ENCODE measurements at regions not wholly inside any gene's neighbourhood (a gene's known extent, or its start where the extent isn't known, plus 50 kb on each side); places are given as distances from the start of the nearest gene placed in this dataset.

DNA sequence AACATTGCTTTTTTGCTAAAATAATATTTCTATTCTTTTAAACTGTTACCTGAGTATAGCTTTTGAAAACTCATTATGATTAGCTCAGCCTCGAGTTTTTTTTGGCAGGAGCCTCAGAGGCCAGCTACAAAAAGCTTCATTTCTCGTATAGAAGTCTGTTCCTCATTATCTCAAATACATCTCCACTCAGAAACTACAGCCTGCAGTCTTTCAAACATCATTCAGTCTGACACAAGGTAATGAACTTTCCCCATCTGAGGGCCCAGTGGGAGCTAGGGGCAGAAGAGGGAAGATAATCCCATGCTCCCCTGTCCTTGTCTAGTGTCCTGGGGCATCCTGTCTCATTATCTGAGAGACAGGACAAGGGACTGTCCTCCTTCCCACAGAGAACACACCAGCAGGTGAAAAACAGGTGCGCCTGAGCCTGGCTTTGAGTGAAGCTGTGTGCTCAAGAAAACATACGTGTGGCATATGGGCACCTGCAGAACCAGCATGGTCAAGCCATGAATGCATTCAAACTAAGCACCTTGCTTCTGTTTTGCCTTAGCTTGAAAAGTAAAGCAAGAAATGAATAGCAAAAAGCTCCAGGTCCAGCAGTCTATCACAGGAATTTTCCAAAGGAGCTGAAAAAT lies 247.5 kb downstream of the MREG start:
- no peak for DNase-seq

DNA sequence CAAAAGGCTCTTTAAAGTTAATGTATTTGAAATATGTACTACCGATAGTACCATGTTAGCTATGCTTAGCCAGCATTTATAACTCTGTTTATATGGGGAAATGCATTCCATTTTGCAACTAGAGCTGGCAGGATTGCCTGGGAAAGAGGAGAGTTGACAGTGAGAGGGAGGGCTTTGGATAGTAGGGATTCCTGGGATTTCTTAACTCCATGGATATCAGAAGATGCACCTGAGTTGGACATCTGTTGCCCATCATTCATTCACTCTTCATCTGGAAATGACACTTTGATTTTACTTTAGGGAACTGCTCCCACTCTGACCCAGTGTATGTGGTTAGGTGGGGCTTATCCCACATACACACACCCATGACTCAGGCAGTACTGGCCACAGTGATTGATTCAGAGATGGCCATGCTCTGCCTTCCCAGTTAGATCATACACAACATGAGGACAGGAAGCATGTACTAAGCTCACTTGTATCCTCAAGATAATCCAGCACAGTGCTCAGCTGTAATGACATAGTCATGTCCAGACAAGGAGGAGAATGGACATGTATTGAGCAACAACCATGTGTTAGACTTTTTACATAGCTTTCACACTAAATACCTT lies 248.8 kb downstream of the MREG start:
- DNase-seq, result no peak

DNA sequence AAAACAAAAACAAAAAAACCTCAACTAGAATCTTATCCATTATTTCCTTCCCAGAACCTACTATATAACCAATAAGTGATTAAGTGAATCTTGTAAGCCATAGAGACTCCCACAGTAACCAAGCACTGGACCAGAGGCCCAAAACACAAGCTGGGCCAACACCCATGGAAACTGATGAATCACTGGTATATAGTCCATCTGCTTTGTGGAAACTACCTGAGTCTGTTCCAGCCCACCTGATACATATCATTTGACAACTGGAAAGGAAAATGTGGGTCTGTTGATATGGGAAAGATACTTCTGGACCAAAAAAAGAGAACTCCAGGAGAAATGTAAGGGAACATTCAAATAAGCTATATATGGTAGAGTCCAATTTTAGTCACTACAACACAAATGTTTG lies 252.8 kb downstream of the MREG start:
- DNase-seq, result no peak

DNA sequence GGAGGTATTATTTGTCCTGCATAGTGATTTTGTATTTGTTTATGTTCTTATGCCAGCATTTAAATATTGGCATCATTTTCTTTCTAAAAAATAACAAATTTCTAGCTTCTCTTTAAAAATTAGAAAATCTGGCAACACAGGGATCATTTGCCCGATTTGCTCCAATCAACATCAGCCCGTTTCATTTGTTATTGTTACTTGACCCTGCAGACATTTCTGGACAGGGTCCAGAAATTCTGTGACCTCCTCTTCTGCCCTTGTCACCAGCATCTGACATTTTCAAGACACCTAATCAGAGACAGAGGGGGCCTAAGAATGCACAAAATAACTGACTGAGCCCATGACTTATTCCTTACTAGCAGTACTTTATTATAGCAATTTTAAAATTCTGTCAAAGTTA lies 253.3 kb downstream of the MREG start:
- DNase-seq, result no peak

DNA sequence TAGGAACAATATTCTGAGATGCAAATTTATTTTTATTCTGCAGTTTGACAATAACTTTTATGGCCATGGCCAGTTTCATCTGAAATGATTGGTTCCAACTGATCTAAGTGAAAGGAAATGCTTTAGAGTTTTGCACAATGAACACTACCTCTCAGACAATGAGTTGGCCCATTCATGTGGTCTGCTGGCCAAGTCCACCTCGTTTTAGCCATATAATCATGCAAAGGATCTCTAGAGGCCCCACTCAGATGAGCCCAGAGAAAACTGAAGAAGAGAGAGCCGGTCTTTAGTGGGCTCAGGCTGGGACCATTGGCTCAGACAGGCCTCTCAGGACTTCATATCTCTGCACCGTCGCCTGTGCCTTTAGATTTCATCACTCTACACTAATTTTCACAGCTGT lies 254.7 kb downstream of the MREG start:
- DNase-seq, result no peak

DNA sequence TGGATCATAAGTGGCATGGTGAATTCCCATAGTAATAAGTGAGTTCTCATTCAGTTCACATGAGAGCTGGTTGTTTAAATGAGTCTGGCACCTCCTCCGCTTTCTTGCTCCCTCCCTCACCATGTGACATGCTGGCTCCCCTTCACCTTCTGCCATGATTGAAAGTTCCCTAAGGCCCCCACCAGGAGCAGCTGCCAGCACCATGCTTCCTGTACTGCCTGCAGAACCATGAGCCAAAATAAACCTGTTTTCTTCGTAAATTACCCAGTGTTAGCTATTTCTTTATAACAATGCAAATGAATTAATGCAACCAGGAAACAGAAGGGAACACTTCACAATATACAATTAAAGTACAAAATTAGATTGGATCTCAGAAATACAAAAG lies 257.0 kb downstream of the MREG start:
- no peak for DNase-seq

DNA sequence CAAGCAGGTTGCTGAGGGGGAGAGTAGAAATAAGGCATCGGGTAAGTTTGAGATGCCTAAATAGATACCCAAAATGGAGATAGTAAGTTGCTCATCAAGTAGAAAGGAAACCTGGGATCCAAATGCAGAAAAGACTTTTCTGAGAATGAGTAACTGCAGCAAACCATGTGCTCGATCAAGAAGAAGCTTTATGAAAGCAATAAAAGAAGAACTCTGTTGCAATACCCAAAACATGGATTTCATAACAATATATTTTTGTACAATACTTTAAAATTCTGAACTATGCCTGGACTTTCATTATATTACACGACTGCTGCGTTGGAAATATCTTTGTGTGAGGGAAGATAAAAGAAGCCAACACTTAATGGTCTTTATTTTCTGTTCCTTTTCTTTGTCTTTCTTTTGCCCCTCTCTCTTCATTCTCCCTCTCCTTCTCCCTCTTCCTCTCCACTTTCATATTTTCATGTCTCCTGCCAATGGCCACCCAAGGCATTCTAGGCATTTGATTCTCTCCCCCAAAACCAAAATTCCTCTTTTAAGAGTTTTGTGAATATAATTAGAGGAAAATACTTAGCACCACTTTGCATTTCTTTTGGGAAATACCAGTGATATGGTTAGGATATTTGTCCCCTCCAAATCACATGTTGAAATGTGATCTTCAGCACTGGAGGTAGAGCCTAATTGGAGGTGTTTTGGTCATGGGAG lies 257.6 kb downstream of the MREG start:
- DNase-seq, result no peak

DNA sequence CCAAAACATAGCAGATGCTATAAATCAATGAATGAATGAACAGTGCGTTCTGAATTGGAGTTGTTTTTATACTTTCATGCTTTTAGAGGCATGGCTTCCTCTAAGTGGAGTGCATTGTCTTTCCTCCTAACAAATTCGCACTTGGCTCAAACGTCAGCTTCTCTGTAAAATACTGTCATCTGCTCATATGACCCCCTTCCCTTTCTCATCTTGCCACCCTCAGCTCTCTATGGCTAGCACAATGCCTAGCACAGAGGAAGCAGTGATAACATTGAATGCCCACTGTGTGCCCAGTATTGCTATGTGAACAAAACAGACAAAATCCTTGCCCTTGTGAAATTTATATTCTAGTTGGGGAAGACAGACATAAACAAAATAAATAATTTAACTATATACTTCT lies 258.8 kb downstream of the MREG start:
- DNase-seq, result no peak

DNA sequence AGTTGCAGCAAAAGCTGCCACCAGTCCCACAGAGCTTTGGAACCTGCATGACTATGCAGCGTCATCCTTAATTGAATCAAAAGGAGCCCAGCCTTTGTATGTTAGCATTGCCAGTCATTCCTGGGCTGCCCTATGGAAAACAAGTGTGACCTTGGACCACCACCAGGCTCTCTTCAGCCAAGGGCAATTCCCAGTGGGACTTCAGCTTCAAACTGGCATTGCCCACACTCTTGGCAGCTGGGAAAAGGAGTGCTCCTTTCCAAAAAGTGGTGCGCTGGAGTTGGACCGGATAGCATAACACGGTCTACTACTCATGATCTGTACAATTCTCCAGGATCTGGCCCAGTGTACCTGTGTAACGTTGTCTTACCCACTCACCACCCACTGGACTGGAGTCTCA lies 259.5 kb downstream of the MREG start:
- no peak for DNase-seq

DNA sequence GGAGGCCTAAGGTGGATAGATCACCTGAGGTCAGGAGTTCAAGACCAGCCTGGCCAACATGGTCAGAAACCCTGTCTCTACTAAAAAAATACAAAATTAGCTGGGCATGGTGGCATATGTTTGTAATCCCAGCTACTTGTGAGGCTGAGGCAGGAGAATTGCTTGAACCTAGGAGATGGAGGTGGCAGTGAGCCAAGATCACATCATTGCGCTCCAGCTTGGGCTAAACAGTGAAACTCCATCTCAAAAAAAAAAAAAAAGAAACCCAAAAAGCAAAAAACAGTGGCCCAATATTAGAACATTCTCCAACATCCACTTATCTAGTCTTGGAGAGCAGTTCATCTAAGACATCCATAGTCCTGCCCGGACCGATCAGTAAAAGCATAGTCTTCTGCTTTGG lies 260.4 kb downstream of the MREG start:
- no peak for DNase-seq

DNA sequence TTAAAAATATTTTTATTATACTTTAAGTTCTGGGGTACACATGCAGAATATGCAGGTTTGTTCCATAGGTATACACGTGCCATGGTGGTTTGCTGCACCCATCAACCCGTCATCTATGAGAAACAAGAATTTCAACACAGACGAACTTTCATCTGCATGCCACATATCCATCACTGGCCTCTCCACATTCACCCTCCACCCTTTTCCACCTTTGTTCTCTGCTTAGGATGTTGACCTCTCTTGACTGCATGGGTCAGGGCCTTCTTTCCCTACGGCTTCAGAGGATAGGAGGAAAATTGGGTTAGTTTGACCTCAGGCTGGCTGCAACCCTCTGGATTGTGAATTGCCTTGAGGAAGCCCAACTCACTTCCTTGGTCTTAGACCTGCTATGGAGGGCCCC lies 260.9 kb downstream of the MREG start:
- DNase-seq, result no peak

DNA sequence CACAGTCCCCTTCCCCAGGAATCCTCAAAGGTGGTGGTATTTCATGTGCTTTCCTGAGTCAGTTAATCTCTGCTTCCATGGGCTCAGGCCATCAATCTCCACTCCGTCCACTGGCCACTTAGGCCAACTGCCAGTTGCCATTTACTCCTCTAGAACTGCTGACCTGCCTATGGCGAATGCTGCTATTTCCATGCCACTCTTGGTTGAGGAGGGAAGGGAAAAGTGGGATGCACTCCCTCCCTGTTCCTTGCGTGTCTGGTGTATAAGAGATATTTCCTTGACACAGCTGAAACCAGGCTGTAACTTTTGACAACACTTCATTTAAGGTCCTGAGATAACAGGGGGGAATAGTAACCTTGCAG lies 261.5 kb downstream of the MREG start:
- DNase-seq, result no peak

DNA sequence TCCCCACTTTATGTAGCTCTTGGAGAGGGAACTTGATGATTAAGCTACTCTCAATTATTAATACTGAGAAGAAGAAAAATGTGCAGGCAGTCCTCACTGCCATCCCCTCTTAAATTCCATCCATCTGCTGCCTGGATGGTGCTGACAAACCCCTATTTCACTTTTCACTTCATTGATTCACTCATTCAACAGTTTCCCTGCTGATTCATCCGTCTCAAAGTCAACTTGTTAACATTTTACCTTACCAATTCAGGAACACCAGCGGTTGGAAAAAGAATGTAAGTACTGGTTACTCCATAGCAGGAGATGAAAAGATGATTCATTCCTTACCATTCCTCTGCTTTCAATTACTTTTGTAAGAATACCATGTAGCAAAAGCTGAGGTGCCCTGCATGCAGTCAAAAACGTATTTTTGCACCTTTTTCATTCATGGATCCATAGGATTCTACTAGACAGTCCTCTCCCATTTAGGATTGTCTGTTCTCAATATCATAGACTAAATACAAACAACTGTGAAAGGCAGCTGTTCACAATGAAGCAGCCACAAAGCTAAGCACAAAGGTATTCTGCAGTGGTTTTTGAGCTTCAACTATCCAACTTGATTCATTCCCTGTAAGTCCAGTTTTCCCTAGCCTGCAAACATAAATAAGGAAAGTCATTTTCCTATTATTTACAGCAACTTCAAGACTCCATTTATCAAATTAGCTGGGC lies 262.0 kb downstream of the MREG start:
- DNase-seq, result no peak

DNA sequence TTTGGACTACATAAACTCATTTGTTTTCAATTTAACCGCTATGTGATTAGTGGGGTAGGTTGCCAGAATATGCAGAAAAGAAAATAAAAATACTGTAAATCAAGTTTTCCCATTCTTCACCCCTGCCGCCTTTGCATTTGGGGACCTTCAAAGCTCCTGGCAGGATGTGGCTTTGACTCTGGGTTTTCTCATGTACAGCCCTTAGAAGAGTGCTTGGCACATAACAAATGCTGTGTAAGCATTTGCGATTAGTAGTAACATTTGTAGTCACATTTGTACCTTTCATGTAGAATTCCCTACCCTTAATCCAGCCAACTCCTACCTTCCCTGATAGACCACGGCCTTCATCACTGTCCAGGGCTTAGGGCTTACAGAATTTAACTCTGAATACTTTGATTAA lies 262.6 kb downstream of the MREG start:
- DNase-seq, result no peak

DNA sequence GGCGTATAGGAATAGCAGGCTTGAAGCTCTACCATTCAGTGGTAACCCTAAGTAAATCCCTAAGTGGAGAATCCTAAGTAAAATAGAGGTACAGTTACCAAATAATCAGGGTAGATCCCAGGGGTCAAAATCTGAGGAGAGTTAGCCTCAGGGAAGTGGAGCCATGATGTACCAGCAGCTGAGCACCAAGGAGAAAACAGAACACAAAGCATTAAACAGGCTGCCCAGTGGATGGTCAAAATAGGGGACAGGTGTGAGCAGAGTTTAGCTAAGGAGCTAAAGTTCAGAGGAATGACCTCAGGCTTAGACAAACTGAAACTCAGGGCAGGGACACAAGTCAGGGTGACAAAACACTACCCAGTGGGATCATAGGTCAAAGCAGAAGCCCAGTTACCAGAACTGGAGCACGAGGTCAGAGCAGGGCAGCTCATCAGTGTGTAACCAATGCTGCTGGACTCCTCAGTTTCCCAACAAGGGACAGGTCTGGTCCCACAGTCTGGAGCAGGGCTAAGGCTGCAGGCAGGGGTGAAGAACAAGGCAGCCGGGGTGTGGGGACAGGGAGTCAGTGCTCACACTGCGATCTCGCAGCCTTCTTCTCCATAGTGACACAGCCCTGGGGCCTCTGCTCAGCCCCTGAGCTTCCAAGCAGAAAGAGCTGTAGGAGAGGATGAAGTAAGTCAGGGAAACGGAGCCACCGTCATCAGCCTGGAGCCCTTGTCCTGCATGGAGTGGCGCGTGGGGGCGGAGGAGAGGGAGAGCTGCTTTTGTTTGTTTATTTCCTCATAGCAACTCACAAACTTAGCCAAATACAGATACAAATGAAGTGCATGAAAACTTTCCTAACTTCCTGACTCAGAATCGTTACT lies 264.0 kb downstream of the MREG start:
- no peak for DNase-seq

DNA sequence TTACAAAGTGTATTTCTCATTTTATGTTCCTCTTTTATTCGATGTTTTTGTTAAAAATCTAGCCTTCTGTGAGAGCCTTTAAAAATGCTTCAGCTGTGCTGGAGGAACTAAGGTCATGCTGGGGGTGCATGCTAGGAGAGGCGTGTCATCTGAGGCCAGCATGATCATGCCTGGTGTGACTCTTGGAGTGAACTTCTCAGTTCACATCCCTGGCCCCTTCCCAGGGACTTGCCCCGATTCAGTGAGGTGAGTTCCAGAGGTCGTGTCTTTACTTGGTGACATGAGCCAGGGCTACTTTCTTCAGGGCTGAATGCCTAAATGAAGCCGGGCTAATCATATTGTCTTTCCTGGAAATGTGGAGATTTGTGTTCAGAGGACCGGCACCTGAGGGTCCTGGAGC lies 264.9 kb downstream of the MREG start:
- DNase-seq, result no peak

DNA sequence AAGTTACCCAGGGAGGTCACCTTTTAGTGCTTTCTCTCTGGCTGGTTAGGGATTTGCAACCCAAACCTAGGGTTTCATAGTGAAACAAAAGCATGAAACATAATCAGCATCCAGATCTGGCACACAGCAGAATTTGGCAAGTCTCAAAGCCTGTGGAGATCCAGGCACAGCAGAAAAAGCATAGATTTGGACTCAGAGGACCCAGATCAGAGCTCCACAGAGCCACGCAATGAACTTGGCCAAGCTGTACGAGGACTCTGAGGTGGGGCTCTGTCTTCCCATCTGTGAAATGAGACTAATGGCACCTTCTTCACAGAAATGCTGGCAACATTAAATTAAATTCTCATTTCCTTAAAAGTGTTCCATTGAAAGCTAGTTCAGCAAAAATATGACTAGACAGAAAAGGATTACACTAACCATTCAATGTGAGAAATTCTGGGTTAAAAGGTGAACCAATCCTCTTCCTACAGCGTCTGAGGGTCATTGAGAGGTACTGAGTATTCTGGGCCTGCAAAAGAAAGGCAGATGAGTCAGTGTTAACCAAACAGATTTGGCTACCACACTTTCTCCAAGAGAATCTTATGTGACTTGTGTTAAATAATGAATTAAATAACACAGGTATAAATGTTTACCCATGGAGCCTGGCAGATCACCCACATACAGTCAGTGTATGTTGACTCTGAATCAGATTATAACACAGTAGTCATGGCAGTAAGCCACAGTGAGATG lies 266.3 kb downstream of the MREG start:
- DNase-seq, result no peak

DNA sequence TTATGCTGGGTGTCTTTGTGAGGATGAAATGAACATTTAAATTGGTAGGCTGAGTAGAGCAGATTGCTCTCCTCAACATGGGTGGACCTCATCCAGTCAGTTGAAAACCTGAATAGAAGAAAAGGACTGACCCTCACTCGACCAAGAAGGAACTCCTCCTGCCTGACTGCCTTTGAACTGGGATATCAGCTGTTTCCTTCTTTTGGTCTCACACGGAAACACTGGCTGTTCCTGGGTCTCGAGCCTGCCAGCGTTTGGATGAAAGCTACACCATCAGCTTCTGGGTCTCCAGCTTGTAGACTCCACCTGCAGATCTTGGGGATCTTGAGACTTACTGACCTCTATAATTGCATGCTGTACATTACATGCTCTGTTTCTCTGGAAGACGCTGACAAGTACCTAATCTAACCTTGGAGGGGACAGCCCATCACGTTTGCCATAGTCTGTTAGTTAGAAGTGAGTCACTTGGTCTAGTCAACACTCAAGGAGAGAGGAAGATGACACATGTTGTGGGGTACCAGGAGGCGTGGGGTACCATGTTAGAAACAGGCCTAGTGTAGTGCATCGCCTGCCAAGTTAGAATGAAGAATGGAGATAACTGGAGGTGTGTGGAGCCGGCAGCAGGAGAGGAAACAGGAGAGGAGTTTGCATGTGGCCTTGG lies 267.0 kb downstream of the MREG start:
- no peak for DNase-seq

DNA sequence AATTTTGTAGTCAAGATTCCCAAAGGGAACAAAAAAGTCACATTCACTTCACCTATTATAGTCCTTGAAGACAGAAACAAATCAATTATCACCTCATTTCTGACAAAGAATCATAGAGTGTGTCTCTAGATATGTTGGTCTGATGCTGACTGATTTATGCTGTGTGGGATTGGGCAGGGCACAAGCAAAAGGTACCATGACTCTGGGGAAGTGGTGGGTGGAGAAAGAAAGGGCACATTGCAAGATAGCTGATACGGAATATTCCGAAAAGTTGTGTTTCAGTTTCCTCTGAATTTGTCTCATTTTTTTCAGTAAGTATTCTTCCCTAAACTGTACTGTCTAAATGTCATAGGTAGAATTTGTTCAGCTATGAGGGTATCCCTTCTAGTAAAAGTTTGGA lies 268.0 kb downstream of the MREG start:
- DNase-seq, result no peak

DNA sequence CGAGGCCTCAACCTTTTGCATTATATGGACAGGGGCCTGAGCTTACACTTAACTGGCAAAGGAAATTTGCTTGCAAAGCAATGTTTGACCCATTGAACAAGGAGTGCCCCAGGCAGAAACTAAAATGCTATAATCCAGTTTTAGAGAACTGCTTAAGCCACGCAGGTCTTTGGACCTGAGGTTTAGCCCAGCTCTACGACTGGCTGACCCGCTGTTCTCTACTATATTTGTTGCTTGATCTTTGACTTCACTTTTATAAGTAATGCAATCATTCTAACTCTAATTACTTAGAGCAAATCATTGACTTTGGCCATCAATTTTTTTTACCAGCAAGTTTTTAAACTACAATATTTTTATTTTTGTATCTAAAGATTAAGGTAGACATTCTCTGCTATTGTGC lies 268.8 kb downstream of the MREG start:
- DNase-seq, result no peak

DNA sequence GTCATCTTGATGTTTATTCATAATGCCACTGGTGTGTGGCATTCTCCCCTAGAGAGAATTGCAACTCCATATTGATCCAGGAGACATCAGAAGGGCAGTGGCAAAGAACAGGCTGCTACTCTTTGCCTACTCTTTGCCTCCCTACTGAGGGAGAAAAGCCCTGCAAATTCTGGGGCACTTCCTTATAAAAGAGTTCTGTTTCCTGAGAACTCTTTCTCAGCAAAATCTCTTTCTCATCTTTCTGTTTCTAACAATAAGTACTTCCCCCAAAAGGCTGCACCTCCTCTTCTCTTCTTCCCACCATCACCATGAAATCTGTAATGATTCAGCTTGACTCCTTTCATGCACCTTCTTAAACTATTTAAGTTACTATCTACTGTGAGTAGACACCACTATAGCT lies 270.3 kb downstream of the MREG start:
- no peak for DNase-seq

DNA sequence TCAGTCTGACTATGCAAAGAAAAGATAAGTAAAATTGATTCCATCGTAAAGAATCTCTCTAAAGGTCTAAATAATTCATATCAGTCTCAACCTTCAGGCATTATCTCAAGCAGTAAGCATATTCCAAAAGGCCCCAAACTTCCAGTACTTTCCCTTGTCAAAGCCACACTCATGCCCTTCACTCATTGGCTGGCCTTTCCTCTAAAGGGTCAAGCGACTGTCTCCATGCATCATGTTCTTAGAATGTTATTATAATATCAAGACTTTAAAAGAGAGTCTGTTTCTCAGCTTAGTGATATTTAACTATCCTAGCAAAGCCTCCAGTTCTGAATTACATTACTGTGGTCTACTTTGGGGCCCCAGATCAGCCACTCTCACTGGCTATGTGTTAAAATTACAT lies 271.3 kb downstream of the MREG start:
- no peak for DNase-seq

All from DMS153 (cell line).